Naive thymus-derived CD4-positive, alpha-beta T cell (primary cell): ENCODE measurements at regions not wholly inside any gene's neighbourhood (a gene's known extent, or its start where the extent isn't known, plus 50 kb on each side); places are given as distances from the start of the nearest gene placed in this dataset.

Experiments
- ATAC-seq: fragments of 150-1000 bp; cut with Tn5 transposase; 2 replicates; pipeline ENCODE4 v1.10.0; 2021; ENCODE audit warnings: mild to moderate bottlenecking, moderate library complexity
- CTCF ChIA-PET: fragments of 350-600 bp; sonication (Branson Sonifier 250); formaldehyde crosslinking; loops from one replicate; lab custom pipeline; 2021; ENCODE audit warnings: antibody characterized with exemption; lab: Charles Lee
- POLR2A ChIA-PET: fragments of 350-600 bp; sonication (Branson Sonifier 250); formaldehyde crosslinking; loops from one replicate; lab custom pipeline; 2021; ENCODE audit warnings: antibody characterized with exemption, inconsistent platforms; lab: Charles Lee
- DNase-seq, 9 donors: peaks; one replicate each; pipeline versions ENCODE4 v3.0.0 to v3.0.0-alpha.2; 2020 to 2022; ENCODE audit warnings: mixed read lengths in 1 of 9
- H3K27ac ChIP-seq: one replicate; pipeline ENCODE4 v1.7.0; 2013; ENCODE audit warnings: mild to moderate bottlenecking, low read depth, low read length, moderate library complexity
- H3K27me3 ChIP-seq, 2 donors: one replicate each; pipeline ENCODE4 v1.7.0; 2013; ENCODE audit warnings: low read length in 2 of 2, mild to moderate bottlenecking in 2 of 2, moderate library complexity in 2 of 2; ENCODE audit not compliant: control insufficient read depth in 2 of 2, insufficient read depth in 2 of 2
- H3K36me3 ChIP-seq, 3 experiments: 1 replicate in 2 of 3; 2 replicates in 1 of 3; pipeline ENCODE4 v1.7.0; 2013; ENCODE audit warnings: low read length in 3 of 3, mild to moderate bottlenecking in 3 of 3, moderate library complexity in 1 of 3; ENCODE audit not compliant: insufficient read depth in 3 of 3, control insufficient read depth in 2 of 3
- H3K4me1 ChIP-seq, 2 donors: one replicate each; pipeline ENCODE4 v1.7.0; 2013; ENCODE audit warnings: low read length in 2 of 2, mild to moderate bottlenecking in 2 of 2, moderate library complexity in 1 of 2; ENCODE audit not compliant: control insufficient read depth in 2 of 2, insufficient read depth in 2 of 2
- H3K4me3 ChIP-seq: 2 replicates; pipeline ENCODE4 v1.7.0; 2013; ENCODE audit warnings: mild to moderate bottlenecking, low read length
- H3K9me3 ChIP-seq, 3 experiments: 1 replicate in 2 of 3; 2 replicates in 1 of 3; pipeline ENCODE4 v1.7.0; 2013; ENCODE audit warnings: low read length in 3 of 3; ENCODE audit not compliant: control insufficient read depth in 2 of 3
- H3K27ac Mint-ChIP-seq, 9 donors: one replicate each; pipeline ENCODE4 v1.8.0; 2020 to 2022; ENCODE audit warnings: mixed read lengths in 9 of 9, mild to moderate bottlenecking in 8 of 9, moderate library complexity in 5 of 9, inconsistent platforms in 2 of 9
- H3K27me3 Mint-ChIP-seq, 5 donors: one replicate each; pipeline ENCODE4 v1.8.0; 2021 to 2022; ENCODE audit warnings: mixed read lengths in 5 of 5, mild to moderate bottlenecking in 1 of 5
- H3K36me3 Mint-ChIP-seq, 5 donors: one replicate each; pipeline ENCODE4 v1.8.0; 2020 to 2022; ENCODE audit warnings: mixed read lengths in 5 of 5, mild to moderate bottlenecking in 3 of 5, inconsistent platforms in 1 of 5
- H3K4me1 Mint-ChIP-seq, 7 donors: one replicate each; pipeline ENCODE4 v1.8.0; 2020 to 2022; ENCODE audit warnings: mixed read lengths in 7 of 7, mild to moderate bottlenecking in 3 of 7, inconsistent platforms in 1 of 7
- H3K4me3 Mint-ChIP-seq, 10 donors: one replicate each; pipeline ENCODE4 v1.8.0; 2020 to 2022; ENCODE audit warnings: mild to moderate bottlenecking in 10 of 10, mixed read lengths in 10 of 10, moderate library complexity in 6 of 10, inconsistent platforms in 2 of 10
- H3K9me3 Mint-ChIP-seq, 11 donors: one replicate each; pipeline ENCODE4 v1.8.0; 2020 to 2022; ENCODE audit warnings: mixed read lengths in 11 of 11, mild to moderate bottlenecking in 4 of 11, inconsistent platforms in 1 of 11, moderate library complexity in 1 of 11
- intact Hi-C, 2 donors: fragments of 100-400 bp; cut with micrococcal nuclease; formaldehyde crosslinking; loops; one replicate each; pipeline ENCODE4 v1.15.1; 2023

DNA sequence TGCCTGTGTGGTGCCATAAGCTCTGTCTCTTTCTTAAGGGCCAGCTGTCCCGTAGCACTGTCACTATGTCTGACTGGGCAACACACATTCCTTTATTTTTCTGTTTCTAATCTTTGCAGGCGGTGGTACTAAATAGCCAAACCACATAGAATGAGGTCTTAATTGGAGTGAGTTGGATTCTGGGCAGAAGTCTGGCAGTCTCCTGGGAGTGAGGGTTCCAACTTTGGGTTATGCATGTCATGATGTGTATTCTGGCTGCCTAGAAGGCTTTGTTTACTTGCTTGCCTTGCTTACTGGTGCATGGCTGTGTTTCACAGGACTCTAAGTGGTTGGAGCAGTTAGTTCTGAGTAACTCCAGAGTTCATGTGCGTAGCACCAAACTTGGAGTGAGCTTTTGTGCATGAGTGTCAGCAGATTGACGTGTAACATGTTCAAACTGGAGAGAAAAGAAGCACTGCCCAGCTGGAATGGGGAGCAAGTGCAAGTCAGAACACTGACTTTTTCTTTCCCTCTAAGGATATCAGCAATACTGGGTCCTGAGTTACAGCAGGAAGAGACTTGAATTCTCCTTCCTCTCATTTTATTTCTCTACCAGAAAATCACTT, 185.8 kb downstream of the PCSK1 start:
- Mint-ChIP-seq H3K9me3 (peaks cover 0 to 9% (median 0%) of the 10 kb centered on the region in 11 donors), H3K4me1 (no peaks in the 10 kb centered on the region), H3K27me3 (peaks cover 11 to 46% (median 39%) of the 10 kb centered on the region in 5 donors), H3K36me3 (no peaks in the 10 kb centered on the region), H3K27ac (no peak overlapping the region), H3K4me3 (no peak overlapping the region)
- no peaks in the 10 kb centered on the region for H3K27me3 ChIP-seq
- POLR2A ChIA-PET = no interaction called here
- CTCF ChIA-PET = no interaction called here
- H3K27ac ChIP-seq = no peak overlapping the region
- no peaks in the 10 kb centered on the region for H3K4me1 ChIP-seq
- DNase-seq (no peak), ATAC-seq (no peak)
- H3K36me3 ChIP-seq = no peaks in the 10 kb centered on the region
- H3K9me3 ChIP-seq = no peaks in the 10 kb centered on the region
- no peak overlapping the region for H3K4me3 ChIP-seq
- intact Hi-C loops = no loop called here

GRCh38 chr5:96245140-96246091, 187.6 kb downstream of the PCSK1 start:
- Mint-ChIP-seq H3K27ac (no peak overlapping the region), H3K27me3 (peaks cover 11 to 40% (median 35%) of the 10 kb centered on the region in 5 donors), H3K9me3 (peaks cover 0 to 9% (median 2%) of the 10 kb centered on the region in 11 donors), H3K36me3 (no peaks in the 10 kb centered on the region), H3K4me1 (no peaks in the 10 kb centered on the region), H3K4me3 (no peak overlapping the region)
- Histone ChIP-seq H3K9me3 (no peaks in the 10 kb centered on the region), H3K4me1 (no peaks in the 10 kb centered on the region), H3K27me3 (no peaks in the 10 kb centered on the region), H3K4me3 (no peak overlapping the region), H3K27ac (no peak overlapping the region), H3K36me3 (no peaks in the 10 kb centered on the region)
- ChIA-PET POLR2A (no interaction called here), CTCF (no interaction called here)
- DNase-seq = no peak
- intact Hi-C loops = no loop called here
- ATAC-seq = no peak

DNA sequence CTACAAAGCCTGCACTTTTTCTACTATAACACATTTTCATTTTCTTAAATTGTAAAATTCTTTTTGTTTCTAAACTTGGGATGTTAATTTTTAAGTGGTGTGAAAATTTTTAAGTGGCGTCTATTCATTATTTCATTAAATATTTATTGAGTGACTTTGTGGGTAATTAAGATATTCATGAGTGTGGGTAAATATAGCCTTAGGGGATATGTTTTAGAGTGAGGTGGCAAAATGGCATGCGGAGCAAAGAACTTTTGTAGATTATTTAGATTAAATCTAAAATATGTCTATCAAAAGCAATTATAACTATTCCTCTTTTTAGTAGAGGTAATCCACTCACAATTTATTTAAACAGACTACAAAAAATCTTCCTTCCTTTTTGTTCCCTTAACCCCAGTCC, 188.4 kb downstream of the PCSK1 start:
- CTCF ChIA-PET = no interaction called here
- Histone ChIP-seq H3K4me3 (no peak overlapping the region), H3K9me3 (no peaks in the 10 kb centered on the region), H3K27me3 (no peaks in the 10 kb centered on the region), H3K4me1 (no peaks in the 10 kb centered on the region), H3K27ac (no peak overlapping the region), H3K36me3 (no peaks in the 10 kb centered on the region)
- intact Hi-C loops = no loop called here
- Mint-ChIP-seq H3K36me3 (no peaks in the 10 kb centered on the region), H3K27me3 (peaks cover 8 to 46% (median 35%) of the 10 kb centered on the region in 5 donors), H3K4me3 (no peak overlapping the region), H3K27ac (no peak overlapping the region), H3K9me3 (peaks cover 0 to 9% (median 2%) of the 10 kb centered on the region in 11 donors), H3K4me1 (no peaks in the 10 kb centered on the region)
- ATAC-seq = no peak
- POLR2A ChIA-PET = no interaction called here
- DNase-seq = no peak

DNA sequence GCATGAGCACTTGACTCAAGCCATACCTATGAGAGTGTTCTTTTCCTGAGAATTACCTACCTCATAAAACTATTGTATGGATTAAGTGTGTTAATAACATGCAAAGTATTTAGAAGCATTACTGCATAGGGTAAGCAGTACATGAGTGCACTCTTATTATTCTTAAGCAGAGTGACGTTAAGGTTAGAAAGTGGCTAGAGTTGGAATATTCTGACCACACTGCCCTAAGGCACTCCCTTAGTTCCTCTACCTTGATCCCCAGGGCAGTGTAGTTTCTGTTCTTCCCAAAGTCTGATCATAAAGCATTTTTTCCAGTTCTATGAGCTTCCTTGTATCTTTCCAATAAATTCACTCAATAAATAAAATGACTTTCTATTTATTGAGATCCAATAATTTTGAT, 189.2 kb downstream of the PCSK1 start:
- Histone ChIP-seq H3K9me3 (no peaks in the 10 kb centered on the region), H3K4me1 (no peaks in the 10 kb centered on the region), H3K4me3 (no peak overlapping the region), H3K36me3 (no peaks in the 10 kb centered on the region), H3K27me3 (no peaks in the 10 kb centered on the region), H3K27ac (no peak overlapping the region)
- no peak for DNase-seq
- H3K9me3 Mint-ChIP-seq = peaks cover 0 to 9% (median 2%) of the 10 kb centered on the region in 11 donors
- no peak overlapping the region for H3K27ac Mint-ChIP-seq
- H3K4me3 Mint-ChIP-seq = no peak overlapping the region
- no peaks in the 10 kb centered on the region for H3K4me1 Mint-ChIP-seq
- intact Hi-C loops = no loop called here
- ATAC-seq = no peak
- H3K36me3 Mint-ChIP-seq = no peaks in the 10 kb centered on the region
- POLR2A ChIA-PET = no interaction called here
- H3K27me3 Mint-ChIP-seq = peaks cover 7 to 51% (median 38%) of the 10 kb centered on the region in 5 donors
- CTCF ChIA-PET = no interaction called here

- no peak overlapping the region for H3K4me3 ChIP-seq
- H3K4me1 ChIP-seq = no peaks in the 10 kb centered on the region
- intact Hi-C loops = no loop called here
- no peaks in the 10 kb centered on the region for H3K36me3 ChIP-seq
- Mint-ChIP-seq H3K4me1 (no peaks in the 10 kb centered on the region), H3K9me3 (peaks cover 0 to 9% (median 2%) of the 10 kb centered on the region in 11 donors), H3K27ac (no peak overlapping the region), H3K4me3 (no peak overlapping the region), H3K36me3 (no peaks in the 10 kb centered on the region), H3K27me3 (peaks cover 6 to 51% (median 36%) of the 10 kb centered on the region in 5 donors)
- ChIA-PET CTCF (no interaction called here), POLR2A (no interaction called here)
- H3K9me3 ChIP-seq = no peaks in the 10 kb centered on the region
- no peak overlapping the region for H3K27ac ChIP-seq
- ATAC-seq (no peak), DNase-seq (no peak)
- H3K27me3 ChIP-seq = no peaks in the 10 kb centered on the region
These were observed 189.8 kb downstream of the PCSK1 start for GRCh38 chr5:96243203-96243602.

DNA sequence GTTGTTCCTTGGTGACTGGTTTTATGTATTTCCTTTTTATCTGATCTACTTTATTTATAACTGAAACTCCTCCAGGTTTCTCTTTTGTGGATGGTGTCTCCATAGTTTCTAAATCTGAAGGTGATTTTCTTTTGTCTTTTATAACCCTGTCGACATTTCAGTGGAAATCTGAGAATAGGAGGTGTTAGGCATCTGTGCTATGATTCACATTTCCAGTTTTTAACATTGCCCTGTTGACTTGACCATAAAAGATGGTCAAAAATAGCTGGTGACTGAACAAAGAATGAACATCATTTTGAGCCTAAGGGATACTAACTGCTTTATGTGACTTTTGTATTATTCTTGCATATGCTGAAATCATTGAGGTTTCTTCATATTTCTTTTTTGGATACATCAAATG, 190.5 kb downstream of the PCSK1 start:
- Mint-ChIP-seq H3K27me3 (peaks cover 6 to 50% (median 32%) of the 10 kb centered on the region in 5 donors), H3K27ac (no peak overlapping the region), H3K4me3 (no peak overlapping the region), H3K9me3 (peaks cover 0 to 9% (median 2%) of the 10 kb centered on the region in 11 donors), H3K4me1 (no peaks in the 10 kb centered on the region), H3K36me3 (no peaks in the 10 kb centered on the region)
- CTCF ChIA-PET = no interaction called here
- POLR2A ChIA-PET = no interaction called here
- Histone ChIP-seq H3K9me3 (no peaks in the 10 kb centered on the region), H3K36me3 (no peaks in the 10 kb centered on the region), H3K27me3 (no peaks in the 10 kb centered on the region), H3K4me3 (no peak overlapping the region), H3K27ac (no peak overlapping the region), H3K4me1 (no peaks in the 10 kb centered on the region)
- DNase-seq (no peak), ATAC-seq (no peak)
- intact Hi-C loops = no loop called here
